RWPE1 (cell line): ENCODE measurements at regions not wholly inside any gene's neighbourhood (a gene's known extent, or its start where the extent isn't known, plus 50 kb on each side); places are given as distances from the start of the nearest gene placed in this dataset.

Experiments
- CTCF ChIA-PET: fragments of 350-600 bp; sonication (Branson Sonifier 250); formaldehyde crosslinking; extraction: SDS; loops from one replicate; lab custom pipeline; 2021; lab: Yijun Ruan, JAX
- POLR2A ChIA-PET: fragments of 400-600 bp; formaldehyde crosslinking; extraction: SDS; loops from one replicate; lab custom pipeline; 2020; ENCODE audit warnings: antibody characterized with exemption; ENCODE audit not compliant: low non-redundant PET; lab: Yijun Ruan, JAX
- DNase-seq: peaks from one replicate; pipeline ENCODE4 v3.0.0; 2012; ENCODE audit warnings: low spot score
- H3K27ac ChIP-seq: fragments of 450-650 bp; 2 replicates; pipeline ENCODE4 v1.5.1; 2017
- TF ChIP-seq, protein P1 (sequence below): fragments of 450-650 bp; conservative IDR thresholded peaks from 2 replicates; pipeline ENCODE4 v1.5.1; 2017; ENCODE audit warnings: low read depth, mild to moderate bottlenecking

GRCh38 chr15:68488290-68488689 lies 56.3 kb upstream of the ITGA11 start:
- ChIA-PET CTCF (interaction anchor here (0.5 kb wide), 1 partner anchor 121 kb away, joined by 3 read pairs; no protein-coding TSS in a partner anchor), POLR2A (no interaction called here)
- no peak for DNase-seq
- TF ChIP-seq, protein P1, sequence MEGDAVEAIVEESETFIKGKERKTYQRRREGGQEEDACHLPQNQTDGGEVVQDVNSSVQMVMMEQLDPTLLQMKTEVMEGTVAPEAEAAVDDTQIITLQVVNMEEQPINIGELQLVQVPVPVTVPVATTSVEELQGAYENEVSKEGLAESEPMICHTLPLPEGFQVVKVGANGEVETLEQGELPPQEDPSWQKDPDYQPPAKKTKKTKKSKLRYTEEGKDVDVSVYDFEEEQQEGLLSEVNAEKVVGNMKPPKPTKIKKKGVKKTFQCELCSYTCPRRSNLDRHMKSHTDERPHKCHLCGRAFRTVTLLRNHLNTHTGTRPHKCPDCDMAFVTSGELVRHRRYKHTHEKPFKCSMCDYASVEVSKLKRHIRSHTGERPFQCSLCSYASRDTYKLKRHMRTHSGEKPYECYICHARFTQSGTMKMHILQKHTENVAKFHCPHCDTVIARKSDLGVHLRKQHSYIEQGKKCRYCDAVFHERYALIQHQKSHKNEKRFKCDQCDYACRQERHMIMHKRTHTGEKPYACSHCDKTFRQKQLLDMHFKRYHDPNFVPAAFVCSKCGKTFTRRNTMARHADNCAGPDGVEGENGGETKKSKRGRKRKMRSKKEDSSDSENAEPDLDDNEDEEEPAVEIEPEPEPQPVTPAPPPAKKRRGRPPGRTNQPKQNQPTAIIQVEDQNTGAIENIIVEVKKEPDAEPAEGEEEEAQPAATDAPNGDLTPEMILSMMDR: no peak
- no peak overlapping the region for H3K27ac ChIP-seq

DNA sequence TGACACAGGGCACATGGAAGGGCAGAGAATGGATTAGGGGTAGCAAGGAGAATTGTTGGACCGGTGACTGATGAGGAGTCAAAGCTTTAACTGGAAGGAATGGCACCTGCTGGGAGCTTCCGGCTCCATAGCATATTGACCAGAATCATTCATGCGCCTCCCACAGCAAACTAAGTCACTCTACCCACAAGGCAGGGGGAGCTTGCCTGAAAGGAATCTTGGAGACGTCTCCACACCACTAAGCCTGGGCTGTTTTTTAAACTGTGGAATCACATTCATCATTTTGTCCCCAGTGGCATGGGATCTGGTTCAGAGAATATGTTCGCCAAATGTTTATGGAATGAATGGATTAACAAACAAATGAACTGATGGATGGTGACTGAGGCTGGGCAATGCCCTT lies 57.0 kb upstream of the ITGA11 start:
- no peak for DNase-seq
- H3K27ac ChIP-seq: no peak overlapping the region
- ChIA-PET CTCF (no interaction called here), POLR2A (no interaction called here)
- TF ChIP-seq, protein P1: no peak

DNA sequence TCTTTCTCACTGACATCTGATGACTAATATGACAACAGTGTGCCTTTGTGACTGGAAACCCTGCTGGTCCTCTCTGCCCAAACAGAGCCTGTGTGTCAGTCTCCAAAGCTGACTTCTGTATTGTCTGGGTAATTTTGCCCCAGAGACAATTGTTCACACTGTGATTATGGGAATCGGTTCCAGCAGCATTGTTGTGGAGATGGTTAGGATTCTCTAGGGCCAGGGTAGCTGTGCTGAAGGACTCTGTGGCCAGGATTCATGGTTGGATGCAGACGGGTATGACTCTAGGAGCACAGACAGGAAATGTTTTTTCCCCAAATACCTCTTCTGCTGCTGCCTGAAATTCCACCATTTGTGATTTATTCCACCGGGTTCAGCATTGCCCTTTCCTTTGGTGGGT lies 57.5 kb upstream of the ITGA11 start:
- no peak for DNase-seq
- POLR2A ChIA-PET: no interaction called here
- CTCF ChIA-PET: no interaction called here
- TF ChIP-seq, protein P1: no peak
- H3K27ac ChIP-seq: no peak overlapping the region

DNA sequence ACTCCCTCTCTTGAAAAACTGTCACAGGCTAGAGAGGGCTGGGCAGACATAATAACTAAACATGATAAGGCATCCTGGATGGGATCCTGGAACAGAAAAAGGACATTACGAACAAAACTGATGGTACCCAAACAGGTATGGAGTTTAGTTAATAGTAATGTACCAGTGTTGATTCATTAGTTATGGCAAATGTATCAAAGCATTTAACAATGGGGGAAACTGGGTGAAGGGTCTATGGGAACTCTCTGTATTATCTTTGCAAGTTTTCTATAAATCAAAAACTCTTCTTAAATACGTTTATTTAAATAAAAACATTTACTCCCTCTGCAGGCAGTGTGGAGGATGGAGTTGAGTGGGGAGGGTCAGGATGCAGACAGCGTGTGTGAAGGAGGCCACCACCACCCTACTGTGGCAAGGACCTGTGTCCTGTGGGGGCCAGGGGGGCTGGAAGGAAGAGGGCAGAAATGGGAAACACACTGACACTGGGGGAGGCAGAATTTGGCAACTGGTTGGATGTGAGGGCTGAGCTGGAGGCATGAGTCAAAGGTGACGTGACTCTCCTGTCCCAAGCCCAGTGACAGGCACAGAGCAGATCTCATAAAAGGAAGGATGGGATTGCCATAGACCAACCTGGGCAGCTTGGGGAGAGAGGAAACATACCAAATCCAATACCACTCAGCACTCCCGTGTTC lies 59.6 kb upstream of the ITGA11 start:
- no peak overlapping the region for H3K27ac ChIP-seq
- no peak for DNase-seq
- TF ChIP-seq, protein P1: no peak
- ChIA-PET CTCF (interaction anchor here (0.6 kb wide), 1 partner anchor 12 kb away, joined by 3 read pairs; no protein-coding TSS in a partner anchor), POLR2A (no interaction called here)

- POLR2A ChIA-PET: no interaction called here
- TF ChIP-seq, protein P1: no peak
- no peak overlapping the region for H3K27ac ChIP-seq
- no peak for DNase-seq
- CTCF ChIA-PET: no interaction called here
These were observed 60.9 kb upstream of the ITGA11 start for GRCh38 chr15:68492855-68493254.

GRCh38 chr15:68493629-68494028 lies 61.7 kb upstream of the ITGA11 start:
- ChIA-PET CTCF (interaction anchor here (0.5 to 0.7 kb wide), 3 partner anchors 47 to 901 kb away, joined by 3 read pairs; no protein-coding TSS in a partner anchor), POLR2A (no interaction called here)
- no peak for DNase-seq
- H3K27ac ChIP-seq: no peak overlapping the region
- TF ChIP-seq, protein P1: no peak
